SK-N-SH treated with all-trans-retinoic acid at 6 μM for 48 hours (cell line): ENCODE measurements at regions not wholly inside any gene's neighbourhood (a gene's known extent, or its start where the extent isn't known, plus 50 kb on each side); places are given as distances from the start of the nearest gene placed in this dataset.

Source experiments
- BACH2 ChIP-seq: fragments of 250-450 bp; sonication (Bioruptor Pico); IDR thresholded peaks from 2 replicates; pipeline ENCODE4 v1.9.0; 2021; ENCODE audit warnings: mild to moderate bottlenecking, borderline replicate concordance
- CREB5 ChIP-seq: fragments of 250-450 bp; sonication (Bioruptor Pico); IDR thresholded peaks from 2 replicates; pipeline ENCODE4 v1.5.1; 2020; ENCODE audit warnings: low read depth, mild to moderate bottlenecking, moderate library complexity
- ESRRG ChIP-seq: fragments of 250-450 bp; sonication (Bioruptor Pico); IDR thresholded peaks from 2 replicates; pipeline ENCODE4 v1.6.1; 2021; ENCODE audit warnings: mild to moderate bottlenecking
- GLIS3 ChIP-seq: fragments of 250-450 bp; sonication (Bioruptor Pico); IDR thresholded peaks from 2 replicates; pipeline ENCODE4 v1.5.0; 2020; ENCODE audit warnings: mild to moderate bottlenecking, moderate library complexity
- OSR1 ChIP-seq: fragments of 250-450 bp; sonication (Bioruptor Pico); IDR thresholded peaks from 2 replicates; pipeline ENCODE4 v1.8.0; 2022; ENCODE audit warnings: moderate library complexity, mild to moderate bottlenecking, inconsistent platforms
- PATZ1 ChIP-seq: fragments of 250-450 bp; sonication (Bioruptor Pico); IDR thresholded peaks from 2 replicates; pipeline ENCODE4 v1.8.0; 2020; ENCODE audit warnings: mild to moderate bottlenecking, moderate library complexity, borderline replicate concordance
- PPARA ChIP-seq: fragments of 250-450 bp; sonication (Bioruptor Pico); IDR thresholded peaks from 2 replicates; pipeline ENCODE4 v1.5.0; 2020; ENCODE audit warnings: mild to moderate bottlenecking, borderline replicate concordance
- RARB ChIP-seq: fragments of 250-450 bp; sonication (Bioruptor Pico); IDR thresholded peaks from 2 replicates; pipeline ENCODE4 v1.8.0; 2021; ENCODE audit warnings: mild to moderate bottlenecking, moderate library complexity
- ZFP3 ChIP-seq: fragments of 250-450 bp; sonication (Bioruptor Pico); IDR thresholded peaks from 2 replicates; pipeline ENCODE4 v1.5.0; 2020; ENCODE audit warnings: mild to moderate bottlenecking, moderate library complexity
- ZFP30 ChIP-seq: fragments of 450-650 bp; formaldehyde crosslinking; IDR thresholded peaks from 2 replicates; pipeline ENCODE4 v1.5.0; 2022; ENCODE audit warnings: mild to moderate bottlenecking, moderate library complexity
- ZNF70 ChIP-seq: fragments of 450-650 bp; formaldehyde crosslinking; IDR thresholded peaks from 2 replicates; pipeline ENCODE4 v1.5.0; 2020; ENCODE audit warnings: mild to moderate bottlenecking, moderate library complexity
- ZNF8 ChIP-seq: fragments of 450-650 bp; formaldehyde crosslinking; IDR thresholded peaks from 2 replicates; pipeline ENCODE4 v1.5.0; 2020; ENCODE audit warnings: mild to moderate bottlenecking, moderate library complexity
- TF ChIP-seq, protein P1 (sequence below): fragments of 250-450 bp; sonication (Bioruptor Pico); IDR thresholded peaks from 2 replicates; pipeline ENCODE4 v1.8.0; 2021; ENCODE audit warnings: low read depth, mild to moderate bottlenecking, moderate library complexity, borderline replicate concordance

GRCh38 chr11:122023614-122024250, 92.3 kb downstream of the BLID start:
- TF ChIP-seq PATZ1: no peak
- no peak for TF ChIP-seq ZFP30
- TF ChIP-seq RARB (CRISPR knock-in tag): no peak
- TF ChIP-seq BACH2 (CRISPR knock-in tag): no peak
- no peak for TF ChIP-seq ZNF70 (CRISPR knock-in tag)
- no peak for TF ChIP-seq ZFP3 (CRISPR knock-in tag)
- TF ChIP-seq, protein P1, sequence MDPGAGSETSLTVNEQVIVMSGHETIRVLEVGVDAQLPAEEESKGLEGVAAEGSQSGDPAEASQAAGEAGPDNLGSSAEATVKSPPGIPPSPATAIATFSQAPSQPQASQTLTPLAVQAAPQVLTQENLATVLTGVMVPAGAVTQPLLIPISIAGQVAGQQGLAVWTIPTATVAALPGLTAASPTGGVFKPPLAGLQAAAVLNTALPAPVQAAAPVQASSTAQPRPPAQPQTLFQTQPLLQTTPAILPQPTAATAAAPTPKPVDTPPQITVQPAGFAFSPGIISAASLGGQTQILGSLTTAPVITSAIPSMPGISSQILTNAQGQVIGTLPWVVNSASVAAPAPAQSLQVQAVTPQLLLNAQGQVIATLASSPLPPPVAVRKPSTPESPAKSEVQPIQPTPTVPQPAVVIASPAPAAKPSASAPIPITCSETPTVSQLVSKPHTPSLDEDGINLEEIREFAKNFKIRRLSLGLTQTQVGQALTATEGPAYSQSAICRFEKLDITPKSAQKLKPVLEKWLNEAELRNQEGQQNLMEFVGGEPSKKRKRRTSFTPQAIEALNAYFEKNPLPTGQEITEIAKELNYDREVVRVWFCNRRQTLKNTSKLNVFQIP (CRISPR knock-in tag): no peak
- no peak for TF ChIP-seq ESRRG (CRISPR knock-in tag)
- no peak for TF ChIP-seq OSR1 (CRISPR knock-in tag)
- no peak for TF ChIP-seq CREB5 (CRISPR knock-in tag)
- no peak for TF ChIP-seq PPARA
- no peak for TF ChIP-seq ZNF8 (CRISPR knock-in tag)
- TF ChIP-seq GLIS3: no peak
